ENCODE measurements at regions not wholly inside any gene's neighbourhood (a gene's known extent, or its start where the extent isn't known, plus 50 kb on each side); places are given as distances from the start of the nearest gene placed in this dataset.
"Not testable (repeated sequence)": the region's sequence is repeated elsewhere in the genome, so short reads cannot be mapped to it uniquely, and the experiment has no call there.

DNA sequence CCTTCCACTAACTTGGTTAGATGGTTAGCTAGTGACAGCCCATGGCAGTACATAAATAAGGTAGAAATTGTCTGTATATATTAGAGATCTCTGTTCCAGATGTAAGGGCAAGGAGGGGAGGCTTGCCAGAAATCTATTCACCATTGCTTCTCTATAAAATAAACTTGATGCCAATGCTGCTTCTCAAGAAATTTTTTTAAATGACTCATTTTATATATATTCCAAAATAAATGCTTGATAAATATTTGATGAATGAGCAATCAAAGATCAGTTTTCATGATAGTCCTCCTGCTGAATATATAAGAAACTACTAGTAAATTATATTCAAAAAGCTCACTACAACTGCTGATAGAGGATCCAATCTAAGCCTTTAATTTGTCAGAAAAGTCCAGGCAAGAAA, 710.6 kb upstream of the CCDC179 start:
- peak; percentile 14 for DNase-seq

DNA sequence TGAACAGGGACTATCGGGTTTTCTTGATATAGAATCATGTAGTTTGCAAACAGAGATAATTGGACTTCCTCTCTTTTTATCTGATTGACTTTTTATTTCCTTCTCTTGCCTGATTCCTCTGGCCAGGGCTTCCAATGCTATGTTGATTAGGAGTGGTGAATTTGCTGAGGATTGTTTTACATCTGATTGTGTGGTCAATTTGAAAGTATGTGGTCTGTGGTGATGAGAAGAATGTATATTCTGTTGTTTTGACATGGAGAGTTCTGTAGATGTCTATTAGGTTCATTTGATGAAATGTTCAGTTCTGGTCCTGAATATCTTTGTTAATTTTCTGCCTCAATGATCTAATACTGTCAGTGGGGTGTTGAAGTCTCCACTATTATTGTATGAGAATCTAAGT, 713.2 kb upstream of the CCDC179 start:
- no peak for DNase-seq

DNA sequence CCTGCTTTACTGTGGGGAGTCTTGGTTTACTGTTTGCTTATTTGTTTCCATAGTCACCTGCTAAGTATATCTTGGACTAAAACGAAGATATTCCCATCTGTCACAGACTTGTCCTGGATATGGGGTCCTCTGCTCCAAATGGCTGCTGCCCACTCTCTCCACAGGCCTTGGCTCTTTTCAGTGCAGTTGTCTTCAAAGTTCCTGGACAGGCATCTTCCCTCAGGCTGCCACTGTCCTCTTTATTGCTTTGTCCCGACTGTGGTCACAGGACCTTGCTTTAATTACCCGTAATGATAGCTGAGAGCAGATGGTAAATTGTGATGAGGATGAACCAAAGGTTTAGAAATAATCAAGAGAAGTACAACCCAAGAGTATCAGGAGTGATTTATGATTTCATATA, 713.9 kb upstream of the CCDC179 start:
- DNase-seq = no peak

DNA sequence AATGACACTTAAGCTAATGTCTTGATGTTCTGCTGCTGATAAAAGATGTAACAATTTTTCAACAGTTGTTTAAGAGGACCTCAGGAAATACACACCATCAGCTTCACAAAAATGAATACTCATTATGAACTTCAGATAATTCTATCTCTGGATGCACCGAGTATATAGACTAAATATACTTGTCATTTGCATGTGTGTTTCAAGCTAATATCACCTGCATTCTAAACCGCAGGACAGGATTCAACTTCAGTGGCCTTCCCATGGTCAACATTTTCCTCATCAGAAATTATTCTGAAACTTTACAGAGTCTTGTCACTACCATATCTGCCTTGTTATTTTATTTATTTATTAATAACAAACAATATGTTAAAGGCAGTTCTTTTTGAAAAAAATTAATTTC, 717.0 kb upstream of the CCDC179 start:
- no peak for DNase-seq

DNA sequence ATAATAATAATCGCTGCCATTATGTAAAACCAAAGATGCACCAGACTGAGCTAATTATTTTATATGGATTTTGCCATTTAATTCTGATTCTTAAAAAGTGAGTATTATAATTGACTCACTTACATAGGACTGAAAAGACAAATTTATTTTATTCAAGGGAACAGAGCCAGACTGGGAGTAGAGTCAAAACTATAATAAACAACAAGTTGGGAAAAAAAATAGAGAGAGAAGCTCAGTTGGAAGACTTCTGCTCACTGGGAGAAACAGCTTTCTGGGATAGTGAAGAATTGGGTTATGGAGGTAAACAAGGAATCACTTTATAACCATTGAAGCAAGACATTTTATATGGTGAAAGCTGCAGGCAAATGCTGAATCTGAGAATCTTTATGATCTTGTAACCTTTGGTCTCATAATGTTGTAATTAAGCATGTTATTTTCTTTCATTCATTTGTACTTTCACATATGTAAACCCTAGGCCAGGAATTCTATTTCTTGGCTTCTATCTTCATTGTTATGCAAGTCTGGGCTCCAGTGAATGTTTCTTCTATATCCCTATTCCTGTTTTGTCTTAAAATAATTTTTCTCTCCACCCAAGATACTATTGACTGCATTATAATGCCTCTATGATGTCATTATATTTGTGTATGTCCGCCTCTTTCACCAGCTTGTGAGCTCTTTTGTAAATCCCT, 725.3 kb upstream of the CCDC179 start:
- no peak for DNase-seq

DNA sequence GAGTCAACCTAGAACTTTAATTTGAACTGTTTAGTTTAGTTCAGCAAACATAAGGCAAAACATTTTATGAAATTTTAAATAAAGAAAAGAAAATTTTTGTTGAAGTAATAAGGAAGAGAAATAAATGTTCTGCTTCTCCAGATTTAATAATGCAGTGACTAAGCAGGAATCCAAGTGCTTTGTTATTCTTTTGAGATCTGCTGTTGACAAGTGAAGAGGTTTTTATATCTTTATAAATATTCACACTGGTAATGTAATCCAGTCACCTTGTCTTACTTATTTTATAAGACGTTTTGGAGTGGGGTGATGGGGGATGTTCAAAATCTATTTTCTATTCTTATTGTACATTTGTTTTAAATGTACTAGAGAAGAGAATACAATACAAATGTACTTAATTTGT, 725.9 kb upstream of the CCDC179 start:
- DNase-seq = no peak

DNA sequence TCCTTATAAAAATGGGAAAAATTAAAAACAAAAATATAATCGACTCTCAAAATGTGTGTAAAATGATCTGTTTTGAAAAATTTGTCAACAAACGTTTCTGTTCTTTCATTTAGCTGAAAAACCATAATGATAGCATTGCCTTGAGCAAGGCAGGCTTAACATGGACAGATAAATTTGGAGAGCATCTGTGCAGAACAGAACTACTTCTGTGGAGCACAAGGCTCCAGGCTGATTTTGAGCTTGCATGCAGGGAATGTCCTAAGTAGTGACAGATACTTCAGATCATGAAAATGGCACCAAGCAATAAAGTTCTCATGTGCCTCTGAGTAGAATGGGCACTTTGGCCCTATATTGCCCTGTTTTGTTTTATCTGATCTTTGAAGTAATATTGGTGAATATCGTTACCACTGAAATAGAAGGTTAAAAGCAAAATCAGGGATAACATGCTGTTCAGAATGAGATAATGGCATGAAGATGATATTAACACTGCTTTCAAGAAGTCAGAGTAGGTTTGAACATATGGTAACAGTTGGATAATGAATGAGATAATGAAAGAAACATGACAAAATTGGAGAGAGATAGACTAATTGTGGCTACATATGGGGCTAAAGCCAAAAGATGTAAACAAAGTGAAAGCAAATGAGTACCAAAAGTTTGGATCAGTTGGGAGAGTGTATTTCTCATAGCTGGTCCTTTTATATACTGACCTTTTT, 730.5 kb upstream of the CCDC179 start:
- DNase-seq = no peak

DNA sequence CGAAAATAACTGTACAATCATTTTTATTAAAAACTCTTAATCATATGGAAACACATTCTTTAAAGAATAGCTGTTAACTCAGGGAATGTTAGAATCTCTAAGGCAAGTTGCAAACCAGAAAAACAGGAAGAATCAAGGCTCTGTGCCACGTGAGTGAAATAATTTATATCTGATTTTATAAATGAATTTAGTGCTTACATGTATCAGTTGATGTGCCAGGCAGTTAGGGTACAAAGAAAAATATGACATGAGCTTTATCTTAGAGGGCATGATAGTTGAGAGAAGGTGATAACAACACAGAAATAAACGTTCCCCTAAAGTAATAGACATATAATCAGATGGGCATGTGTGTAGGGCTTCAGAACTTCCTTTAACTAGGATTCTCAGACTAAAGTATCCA, 734.5 kb upstream of the CCDC179 start:
- no peak for DNase-seq

DNA sequence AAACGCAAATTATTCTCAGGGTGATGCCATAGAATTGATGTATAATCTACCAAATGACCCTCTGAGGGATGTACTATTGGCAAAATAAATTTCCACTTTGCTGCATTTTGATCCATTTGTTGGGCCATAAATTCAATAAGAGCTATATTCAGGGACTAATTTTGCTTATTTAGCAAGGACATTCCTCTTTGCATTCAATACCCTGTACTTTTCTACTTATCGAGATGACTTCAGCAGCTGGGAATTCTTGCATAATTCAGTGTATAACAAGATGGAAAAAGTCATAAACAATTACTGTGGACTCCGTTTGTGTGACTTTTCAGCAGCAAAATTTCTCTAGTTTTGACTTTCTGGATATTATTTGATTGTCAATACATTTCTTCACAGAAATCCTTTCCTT, 744.7 kb upstream of the CCDC179 start:
- no peak for DNase-seq

DNA sequence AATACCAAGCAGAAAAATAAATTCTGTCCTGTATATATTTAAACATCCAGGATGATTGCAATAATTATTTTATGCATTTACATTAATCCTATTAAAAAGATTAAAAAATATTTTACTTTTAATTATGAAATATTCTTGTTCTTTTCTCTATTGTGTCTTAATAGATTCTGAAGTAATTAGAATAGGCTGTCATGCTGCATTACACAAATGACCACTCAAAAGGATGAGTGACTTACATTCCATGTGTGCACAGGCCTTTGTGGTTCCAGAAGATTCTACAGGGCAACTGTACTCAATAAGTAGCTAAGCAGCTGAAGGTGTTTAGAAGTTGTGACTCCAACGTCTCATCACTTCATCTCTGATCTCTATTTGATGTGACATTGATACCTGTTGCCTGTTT, 745.9 kb upstream of the CCDC179 start:
- no peak for DNase-seq

DNA sequence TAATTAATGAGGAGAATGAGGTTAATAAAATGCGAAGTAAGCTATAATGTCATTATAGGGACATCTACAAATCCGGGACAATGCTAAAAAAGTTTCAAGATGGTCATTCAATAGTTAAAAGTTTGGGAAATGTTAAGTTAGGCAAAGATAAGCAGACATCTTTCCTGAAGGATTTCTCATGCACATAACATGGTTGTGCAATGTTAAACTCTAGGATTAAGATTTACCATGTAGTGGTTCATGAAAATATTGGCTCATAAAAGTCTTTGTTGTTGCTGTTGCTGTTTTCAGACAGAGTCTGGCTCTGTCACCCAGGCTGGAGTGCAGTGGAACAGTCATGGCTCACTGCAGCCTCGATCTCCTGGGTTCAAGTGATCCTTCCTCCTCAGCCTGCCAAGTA, 751.5 kb upstream of the CCDC179 start:
- no peak for DNase-seq

DNA sequence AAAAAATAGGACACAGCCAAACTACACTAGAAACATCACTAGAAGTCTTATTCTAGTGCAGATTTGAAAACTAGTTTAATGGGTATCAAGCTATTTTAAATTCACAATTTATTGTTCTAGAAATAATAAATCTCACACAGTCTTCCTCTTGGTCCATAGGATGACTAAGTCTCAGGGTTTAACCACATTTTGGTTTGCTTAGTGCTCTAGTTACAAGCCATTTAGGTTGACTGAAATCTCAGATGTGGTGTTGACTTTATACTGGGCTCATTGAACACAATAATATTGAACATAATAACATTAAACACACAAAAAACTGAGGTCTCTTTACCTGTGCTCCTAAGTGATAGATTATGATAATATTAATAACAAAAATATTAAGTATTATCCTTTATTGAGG, 760.3 kb upstream of the CCDC179 start:
- DNase-seq = no peak

DNA sequence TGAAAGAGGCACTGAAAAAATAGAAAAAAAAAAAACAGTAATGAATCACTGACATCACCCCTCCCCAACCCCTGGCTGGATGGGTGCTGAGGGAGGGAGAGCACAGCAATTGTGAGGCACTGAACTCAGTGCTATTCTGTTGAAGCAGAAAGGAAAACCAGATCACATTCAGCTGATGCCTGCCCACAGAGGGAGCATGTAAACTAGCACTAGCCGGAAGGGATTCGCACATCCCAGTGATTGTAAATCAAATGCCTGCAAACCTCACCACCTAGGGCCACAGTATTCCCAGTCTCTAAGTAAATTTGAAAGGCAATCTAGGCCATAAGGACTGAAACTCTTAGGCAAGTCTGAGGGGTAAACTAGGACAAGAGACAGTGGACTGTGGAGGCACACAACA, 772.0 kb upstream of the CCDC179 start:
- DNase-seq = no peak

DNA sequence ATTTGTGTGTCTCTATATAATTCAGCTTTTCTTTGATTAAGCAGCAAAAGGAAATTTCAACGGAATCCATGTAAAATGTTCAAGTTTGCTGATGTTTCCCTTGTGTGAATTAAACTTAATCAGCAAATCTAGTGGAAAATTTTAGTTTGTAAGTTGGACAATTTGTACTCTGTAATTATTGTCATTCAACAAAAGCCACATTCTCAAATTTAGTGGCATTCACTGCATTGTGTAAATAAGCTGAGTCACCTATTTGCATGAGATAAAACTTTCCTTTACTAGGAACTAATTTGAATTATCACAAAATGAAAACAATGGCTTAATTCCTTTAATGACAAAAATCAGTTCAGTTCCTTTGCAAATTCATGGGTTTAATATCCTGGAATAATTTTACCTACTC, 784.2 kb upstream of the CCDC179 start:
- DNase-seq = no peak

DNA sequence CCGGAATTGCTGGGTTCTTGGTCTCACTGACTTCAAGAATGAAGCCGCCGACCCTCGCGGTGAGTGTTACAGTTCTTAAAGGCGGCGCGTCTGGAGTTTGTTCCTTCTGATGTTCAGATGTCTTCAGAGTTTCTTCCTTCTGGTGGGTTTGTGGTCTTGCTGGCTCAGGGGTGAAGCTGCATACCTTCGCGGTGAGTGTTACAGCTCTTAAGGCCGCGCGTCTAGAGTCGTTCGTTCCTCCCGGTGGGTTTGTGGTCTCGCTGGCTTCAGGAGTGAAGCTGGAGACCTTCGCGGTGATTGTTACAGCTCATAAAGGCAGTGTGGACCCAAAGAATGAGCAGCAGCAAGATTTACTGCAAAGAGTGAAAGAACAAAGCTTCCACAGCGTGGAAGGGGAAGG, 792.1 kb upstream of the CCDC179 start:
- DNase-seq = not testable (repeated sequence)

DNA sequence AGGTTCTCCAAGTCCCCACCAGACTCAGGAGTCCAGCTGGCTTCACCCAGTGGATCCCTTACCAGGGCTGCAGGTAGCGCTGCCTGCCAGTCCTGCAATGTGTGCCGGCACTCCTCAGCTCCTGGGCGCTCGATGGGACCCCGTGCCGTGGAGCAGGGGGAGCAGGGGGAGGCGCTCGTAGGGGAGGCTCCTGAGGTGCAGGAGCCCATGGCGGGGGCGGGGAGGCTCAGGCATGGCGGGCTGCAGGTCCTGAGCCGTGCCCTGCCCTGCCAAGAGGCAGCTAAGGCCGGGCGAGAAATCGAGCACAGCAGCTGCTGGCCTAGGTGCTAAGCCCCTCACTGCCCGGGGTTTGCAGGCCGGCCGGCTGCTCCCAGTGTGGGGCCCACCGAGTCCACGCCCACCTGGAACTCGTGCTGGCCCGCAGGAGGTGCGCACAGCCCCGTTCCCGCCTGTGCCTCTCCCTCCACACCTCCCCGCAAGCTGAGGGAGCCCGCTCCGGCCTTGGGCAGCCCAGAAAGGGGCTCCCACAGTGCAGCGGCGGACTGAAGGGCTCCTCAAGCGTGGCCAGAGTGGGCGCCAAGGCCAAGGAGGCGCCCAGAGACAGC, 792.9 kb upstream of the CCDC179 start:
- no peak for DNase-seq

DNA sequence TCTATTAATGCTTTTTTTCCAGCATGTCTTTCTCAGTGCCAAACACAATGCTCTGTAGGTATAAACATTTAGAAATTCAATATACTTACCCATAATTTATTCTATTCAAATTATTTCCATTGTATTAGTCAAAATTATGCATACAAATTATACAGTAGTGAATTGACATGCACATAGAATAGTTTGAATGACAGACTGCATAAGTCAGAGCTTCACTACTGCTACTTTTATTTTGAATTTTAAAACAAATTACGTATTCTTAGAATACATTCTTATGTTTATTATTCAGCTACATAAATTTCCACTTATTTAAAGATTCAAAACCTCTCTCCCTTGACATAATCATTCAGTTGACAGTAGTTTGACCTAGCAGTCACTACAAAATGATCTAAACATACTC, 808.0 kb upstream of the CCDC179 start:
- DNase-seq = no peak

DNA sequence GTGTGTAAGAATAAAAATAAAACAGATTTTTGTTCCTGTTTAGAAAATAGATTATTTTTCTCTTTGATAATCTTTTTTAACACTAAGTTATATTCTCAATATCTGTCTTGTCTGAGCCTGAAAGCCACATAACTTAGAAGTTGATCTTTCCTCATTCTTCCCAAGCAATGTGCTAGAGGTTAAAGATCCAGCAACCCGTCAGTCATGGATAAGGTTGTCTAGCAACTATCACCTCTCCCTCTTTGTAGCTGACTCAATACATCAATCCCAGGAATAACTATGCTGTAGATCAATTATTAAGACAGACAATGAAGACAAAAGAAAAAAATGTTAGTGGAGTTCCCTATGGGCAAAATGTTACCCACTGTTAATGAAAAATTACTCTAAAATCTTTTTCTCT, 813.1 kb upstream of the CCDC179 start:
- no peak for DNase-seq

DNA sequence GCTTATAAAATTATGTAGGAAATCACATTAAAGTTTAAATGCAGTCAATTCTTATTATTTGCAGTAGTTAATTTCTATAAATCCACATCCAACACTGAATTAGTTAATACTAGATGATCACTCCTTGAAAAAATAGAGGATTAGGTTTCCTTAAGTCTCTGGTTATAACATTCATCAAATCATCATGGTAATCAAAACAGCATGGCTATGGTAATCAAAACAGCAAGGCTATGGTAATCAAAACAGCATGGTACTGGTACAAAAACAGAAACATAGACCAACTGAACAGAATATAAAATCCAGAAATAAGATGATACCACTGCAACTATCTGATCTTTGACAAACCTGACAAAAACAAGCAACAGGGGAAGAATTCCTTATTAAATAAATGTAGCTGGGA, 814.6 kb upstream of the CCDC179 start:
- DNase-seq = no peak

DNA sequence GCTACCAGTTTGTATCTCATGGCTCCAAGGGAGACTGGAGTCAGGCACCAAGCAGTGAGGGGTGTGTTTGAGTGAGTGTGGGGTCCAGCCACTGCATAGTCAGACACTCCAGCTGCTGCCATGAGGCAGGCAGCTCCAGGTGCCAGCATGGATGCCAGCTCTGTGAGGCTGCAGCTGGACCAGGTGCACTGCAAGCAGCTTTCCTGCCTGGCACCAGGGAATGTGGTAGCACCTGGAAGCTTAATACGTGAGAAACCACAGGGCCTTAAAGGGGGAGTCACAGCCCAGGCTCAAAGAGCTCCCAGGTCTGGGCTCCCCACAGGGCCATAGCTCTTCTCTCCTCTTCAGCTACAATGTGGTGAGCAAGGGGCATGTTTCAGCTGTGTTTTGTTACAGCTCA, 817.8 kb upstream of the LUZP2 start:
- no peak for DNase-seq

DNA sequence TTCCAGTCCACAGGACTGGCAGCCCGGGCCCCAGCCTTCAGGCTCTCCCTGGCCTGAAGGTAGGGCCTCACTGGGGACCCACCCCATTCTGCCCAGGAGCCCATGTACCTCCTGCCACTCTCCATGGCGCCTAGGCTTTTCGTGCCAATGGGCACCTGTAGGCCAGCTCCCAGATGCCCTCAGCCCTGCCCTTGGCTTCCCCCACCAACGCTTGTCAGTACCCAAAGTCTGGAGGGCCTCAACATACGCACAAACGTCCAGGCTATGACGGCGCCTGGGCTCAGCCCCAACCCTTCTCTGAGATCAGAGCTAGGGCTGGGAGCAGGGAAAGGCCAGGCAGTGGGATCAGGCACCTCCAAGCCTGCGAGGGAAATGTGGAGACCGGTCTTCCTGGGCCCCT, 816.9 kb upstream of the LUZP2 start:
- DNase-seq = no peak

DNA sequence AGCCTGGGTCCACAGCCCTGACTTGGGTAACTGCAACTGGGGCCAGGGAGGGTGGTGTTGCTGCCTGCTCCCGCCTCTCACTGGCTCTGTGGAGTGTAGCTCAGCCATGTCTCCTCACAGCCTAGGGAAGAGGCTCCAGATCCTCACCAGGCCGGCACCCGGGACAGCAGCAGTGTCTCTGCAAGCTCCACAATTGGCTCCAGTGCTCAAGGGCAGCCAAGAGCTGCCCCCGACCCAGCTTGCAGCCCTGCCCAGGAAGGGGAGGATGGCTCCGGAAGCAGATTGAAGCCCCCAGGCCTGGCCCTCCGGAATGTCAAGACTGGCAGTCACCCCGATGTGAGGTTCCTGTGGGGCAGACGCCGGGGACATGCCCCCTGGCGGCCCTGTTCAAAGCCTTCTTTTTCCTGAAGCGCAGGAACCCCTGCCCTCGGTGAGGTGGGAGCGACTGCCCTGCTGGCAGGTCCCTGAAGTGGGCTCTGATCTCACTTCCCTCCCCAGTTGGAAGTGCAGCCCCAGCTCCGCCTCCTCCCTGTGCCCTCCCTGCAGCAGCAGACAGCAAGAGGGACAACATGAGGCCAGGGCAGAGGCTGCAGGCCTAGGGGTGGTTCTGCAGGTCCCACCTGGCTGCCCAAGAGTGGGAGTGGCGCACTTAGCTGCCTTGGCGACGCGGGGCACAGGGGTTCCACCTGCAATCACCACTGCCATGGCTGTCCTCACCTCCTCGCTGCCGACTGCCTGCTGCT, 816.2 kb upstream of the LUZP2 start:
- no peak for DNase-seq

DNA sequence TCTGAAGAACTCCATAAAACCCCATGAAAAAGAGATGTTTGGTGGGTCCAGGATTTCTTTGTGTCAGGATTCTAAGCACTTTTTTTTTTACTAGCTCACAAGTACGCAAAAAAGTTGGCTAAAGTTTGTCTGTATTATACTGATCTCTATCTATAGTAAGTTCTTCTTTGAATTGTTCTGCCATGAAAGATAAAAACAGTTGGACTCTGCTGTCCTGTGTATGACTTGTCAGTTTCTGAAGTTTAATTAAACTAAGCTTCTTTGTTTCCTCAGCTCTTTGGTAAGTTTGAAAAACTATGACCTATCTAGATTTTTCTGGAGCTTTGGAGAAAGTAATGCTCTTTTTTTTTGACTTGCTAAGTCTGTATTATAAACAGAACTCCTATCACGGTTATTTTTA, 812.2 kb upstream of the LUZP2 start:
- DNase-seq = no peak

DNA sequence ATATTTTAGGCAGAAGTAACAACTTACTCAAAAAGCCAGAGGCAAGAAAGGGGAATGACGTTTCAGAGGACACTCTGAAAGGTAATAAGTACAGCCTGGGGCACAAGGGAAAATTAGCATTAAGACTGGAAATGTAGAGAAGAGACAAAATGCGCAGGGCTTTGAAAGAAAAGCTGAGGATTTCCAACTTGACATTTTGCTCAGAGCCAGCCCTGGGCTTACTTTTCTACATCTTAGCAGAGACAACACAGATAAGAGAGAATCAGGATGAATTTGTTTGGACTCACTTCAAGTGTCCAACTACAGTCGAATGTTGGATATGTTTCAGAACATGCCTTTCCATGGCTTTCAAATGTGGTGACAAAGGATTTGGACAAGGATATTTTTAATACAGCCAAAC, 808.9 kb upstream of the LUZP2 start:
- no peak for DNase-seq

All from NCI-H226 (cell line).